ENCODE measurements at regions not wholly inside any gene's neighbourhood (a gene's known extent, or its start where the extent isn't known, plus 50 kb on each side); places are given as distances from the start of the nearest gene placed in this dataset.
"Not testable (repeated sequence)": the region's sequence is repeated elsewhere in the genome, so short reads cannot be mapped to it uniquely, and the experiment has no call there.

DNA sequence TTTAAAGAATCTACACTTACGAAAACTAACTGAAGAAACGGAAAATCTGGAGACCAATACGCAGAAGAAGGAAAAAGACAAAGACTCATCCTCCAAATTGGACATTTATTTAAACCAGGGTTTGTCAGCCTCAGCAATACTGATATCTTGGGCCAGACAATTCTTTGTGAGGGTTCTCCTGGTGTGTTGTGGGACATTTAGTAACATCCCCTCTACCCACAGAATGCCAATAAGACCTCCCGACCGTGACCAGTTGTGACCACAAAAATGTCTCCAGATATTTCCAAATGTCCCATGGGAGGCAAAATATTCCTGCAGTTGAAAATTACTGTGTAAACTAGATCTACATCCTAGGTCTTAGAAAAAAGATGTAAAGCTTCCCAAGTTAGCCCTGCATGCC lies 50.3 kb upstream of the ZSCAN2 start:
- DNase-seq = not testable (repeated sequence)

All from DMS79 treated with DMSO at 0.1 percent for 48 hours (cell line).